Jurkat, Clone E6-1 (cell line): ENCODE measurements at regions not wholly inside any gene's neighbourhood (a gene's known extent, or its start where the extent isn't known, plus 50 kb on each side); places are given as distances from the start of the nearest gene placed in this dataset.

Source experiments
- DNase-seq: peaks from one replicate; pipeline ENCODE4 v3.0.0-alpha.2; 2011; ENCODE audit warnings: low read depth, low spot score
- H3K4me3 ChIP-seq: 2 replicates; pipeline ENCODE4 v1.5.1; 2011; ENCODE audit warnings: mild to moderate bottlenecking, low read length, control low read depth, moderate library complexity

- H3K4me3 ChIP-seq = no peak overlapping the region
- DNase-seq = no peak
Observed at GRCh38 chr2:8225798-8226197, 456.1 kb upstream of the ID2 start.

GRCh38 chr2:8229546-8229986 is 452.3 kb upstream of the ID2 start:
- peak; percentile 95 for DNase-seq
- H3K4me3 ChIP-seq = peak overlapping the region; percentile 17

GRCh38 chr2:8230466-8230865 is 451.4 kb upstream of the ID2 start:
- DNase-seq = no peak
- no peak overlapping the region for H3K4me3 ChIP-seq

- H3K4me3 ChIP-seq = no peak overlapping the region
- DNase-seq = no peak
Observed at GRCh38 chr2:8231902-8232301, 450.0 kb upstream of the ID2 start.

GRCh38 chr2:8232871-8233270 is 449.0 kb upstream of the ID2 start:
- DNase-seq = no peak
- H3K4me3 ChIP-seq = no peak overlapping the region

GRCh38 chr2:8234253-8234652 is 447.6 kb upstream of the ID2 start:
- DNase-seq = no peak
- H3K4me3 ChIP-seq = no peak overlapping the region

GRCh38 chr2:8234757-8235374 is 447.0 kb upstream of the ID2 start:
- DNase-seq = no peak

GRCh38 chr2:8235419-8235818 is 446.4 kb upstream of the ID2 start:
- no peak for DNase-seq
- no peak overlapping the region for H3K4me3 ChIP-seq

More at GRCh38 chr2:8234757-8235374, 447.0 kb upstream of the ID2 start:
- H3K4me3 ChIP-seq = no peak overlapping the region

- H3K4me3 ChIP-seq = no peak overlapping the region
- DNase-seq = no peak
Observed at GRCh38 chr2:8236391-8236790, 445.5 kb upstream of the ID2 start.

- DNase-seq = no peak
Observed at GRCh38 chr2:8238521-8239230, 443.2 kb upstream of the ID2 start.

GRCh38 chr2:8239531-8240088 is 442.2 kb upstream of the ID2 start:
- H3K4me3 ChIP-seq = no peak overlapping the region
- no peak for DNase-seq

More at GRCh38 chr2:8238521-8239230, 443.2 kb upstream of the ID2 start:
- no peak overlapping the region for H3K4me3 ChIP-seq

- no peak for DNase-seq
- H3K4me3 ChIP-seq = no peak overlapping the region
Observed at GRCh38 chr2:8241317-8241716, 440.5 kb upstream of the ID2 start.

- H3K4me3 ChIP-seq = no peak overlapping the region
- no peak for DNase-seq
Observed at GRCh38 chr2:8242739-8243138, 439.1 kb upstream of the ID2 start.

GRCh38 chr2:8243748-8244400 is 438.0 kb upstream of the ID2 start:
- no peak for DNase-seq
- H3K4me3 ChIP-seq = no peak overlapping the region

- no peak for DNase-seq
- H3K4me3 ChIP-seq = no peak overlapping the region
Observed at GRCh38 chr2:8244639-8245038, 437.2 kb upstream of the ID2 start.

- no peak for DNase-seq
- H3K4me3 ChIP-seq = no peak overlapping the region
Observed at GRCh38 chr2:8246137-8246536, 435.7 kb upstream of the ID2 start.

- H3K4me3 ChIP-seq = no peak overlapping the region
- no peak for DNase-seq
Observed at GRCh38 chr2:8247905-8248622, 433.8 kb upstream of the ID2 start.

GRCh38 chr2:8248623-8248957 is 433.3 kb upstream of the ID2 start:
- DNase-seq = no peak
- no peak overlapping the region for H3K4me3 ChIP-seq

GRCh38 chr2:8249141-8249540 is 432.7 kb upstream of the ID2 start:
- no peak overlapping the region for H3K4me3 ChIP-seq
- no peak for DNase-seq

- no peak for DNase-seq
- no peak overlapping the region for H3K4me3 ChIP-seq
Observed at GRCh38 chr2:8249769-8250168, 432.1 kb upstream of the ID2 start.
